ENCODE measurements at regions not wholly inside any gene's neighbourhood (a gene's known extent, or its start where the extent isn't known, plus 50 kb on each side); places are given as distances from the start of the nearest gene placed in this dataset.

DNA sequence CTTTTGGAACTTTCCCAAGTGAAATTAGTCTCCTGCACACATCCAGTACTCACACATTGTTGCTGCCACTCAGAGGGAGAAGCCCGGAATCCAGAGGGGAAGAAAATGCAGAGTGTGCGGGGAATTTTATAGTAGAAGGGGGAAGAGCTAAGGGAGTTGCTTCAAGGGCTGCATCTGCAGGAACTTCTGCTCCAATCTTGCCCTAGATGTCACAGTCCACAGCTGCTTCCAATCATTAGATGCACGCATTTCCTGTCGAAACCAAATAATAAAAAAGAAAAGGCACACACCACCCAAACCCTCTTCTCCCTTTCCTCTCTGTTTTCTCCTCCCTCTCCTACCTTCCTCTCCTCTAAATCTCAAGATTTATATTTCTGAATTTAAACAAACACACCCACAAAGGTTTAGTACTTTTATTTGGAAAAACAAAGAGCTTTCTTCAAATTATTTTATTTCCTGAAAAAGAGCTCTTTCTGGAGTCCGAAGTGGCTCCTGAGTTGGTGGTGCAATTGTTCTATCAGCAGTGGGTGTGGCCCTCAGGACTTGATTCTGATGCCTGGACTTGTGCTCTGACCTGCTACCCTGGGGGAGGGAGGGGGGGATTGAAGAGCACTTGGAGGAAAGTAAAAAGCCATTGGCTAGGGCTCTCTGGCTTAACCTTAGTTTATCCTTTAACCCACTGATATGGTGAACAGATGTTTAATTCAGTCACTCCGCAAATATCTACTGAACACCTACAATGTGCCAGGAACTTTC lies 72.0 kb downstream of the KCNE4 start:
- TF ChIP-seq CTBP1 (IDR thresholded peaks at IDR 0.05; ENCODE audit: borderline replicate concordance) (no peak), SP1 (IDR thresholded peaks at IDR 0.05) (no peak), FOXK2 (IDR thresholded peaks at IDR 0.05) (no peak), ELF4 (IDR thresholded peaks at IDR 0.05) (no peak), L3MBTL2 (conservative IDR thresholded peaks at IDR 0.05) (no peak), ZNF384 (IDR thresholded peaks at IDR 0.05) (no peak), ARNT (IDR thresholded peaks at IDR 0.05) (no peak), NFRKB (IDR thresholded peaks at IDR 0.05) (no peak), TARDBP (IDR thresholded peaks at IDR 0.05) (no peak), SUZ12 (IDR thresholded peaks at IDR 0.05) (no peak), BHLHE40 (IDR thresholded peaks at IDR 0.05; ENCODE audit: borderline replicate concordance) (no peak), HDGF (IDR thresholded peaks at IDR 0.05; ENCODE audit: borderline replicate concordance) (no peak)
- TF ChIP-seq, protein P1, sequence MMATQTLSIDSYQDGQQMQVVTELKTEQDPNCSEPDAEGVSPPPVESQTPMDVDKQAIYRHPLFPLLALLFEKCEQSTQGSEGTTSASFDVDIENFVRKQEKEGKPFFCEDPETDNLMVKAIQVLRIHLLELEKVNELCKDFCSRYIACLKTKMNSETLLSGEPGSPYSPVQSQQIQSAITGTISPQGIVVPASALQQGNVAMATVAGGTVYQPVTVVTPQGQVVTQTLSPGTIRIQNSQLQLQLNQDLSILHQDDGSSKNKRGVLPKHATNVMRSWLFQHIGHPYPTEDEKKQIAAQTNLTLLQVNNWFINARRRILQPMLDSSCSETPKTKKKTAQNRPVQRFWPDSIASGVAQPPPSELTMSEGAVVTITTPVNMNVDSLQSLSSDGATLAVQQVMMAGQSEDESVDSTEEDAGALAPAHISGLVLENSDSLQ (IDR thresholded peaks at IDR 0.05): no peak

All from HEK293T (cell line).